Vagina (tissue), 2 donors: ENCODE measurements at regions not wholly inside any gene's neighbourhood (a gene's known extent, or its start where the extent isn't known, plus 50 kb on each side); places are given as distances from the start of the nearest gene placed in this dataset.

Experiments
- POLR2A ChIP-seq, 2 donors: fragments of 450-650 bp; IDR thresholded peaks; one replicate each; pipeline ENCODE4 v1.6.1; 2017; ENCODE audit warnings: antibody characterized with exemption in 2 of 2, mild to moderate bottlenecking in 2 of 2, moderate library complexity in 2 of 2
- POLR2AphosphoS5 ChIP-seq, 2 donors: sonication (generic); formaldehyde crosslinking; IDR thresholded peaks; one replicate each; pipeline ENCODE4 v1.9.0; 2017; ENCODE audit warnings: antibody characterized with exemption in 2 of 2, mild to moderate bottlenecking in 2 of 2, low read depth in 1 of 2; ENCODE audit not compliant: insufficient read depth in 1 of 2
- TF ChIP-seq, protein P1 (sequence below), 3 experiments: fragments of 450-650 bp in 2 of 3; fragments of 200-600 bp in 1 of 3; sonication (generic) in 1 of 3; IDR thresholded peaks; one replicate each; pipeline ENCODE4 v1.5.1; 2017 to 2019; ENCODE audit warnings: antibody characterized with exemption in 3 of 3, mild to moderate bottlenecking in 2 of 3, moderate library complexity in 2 of 3

DNA sequence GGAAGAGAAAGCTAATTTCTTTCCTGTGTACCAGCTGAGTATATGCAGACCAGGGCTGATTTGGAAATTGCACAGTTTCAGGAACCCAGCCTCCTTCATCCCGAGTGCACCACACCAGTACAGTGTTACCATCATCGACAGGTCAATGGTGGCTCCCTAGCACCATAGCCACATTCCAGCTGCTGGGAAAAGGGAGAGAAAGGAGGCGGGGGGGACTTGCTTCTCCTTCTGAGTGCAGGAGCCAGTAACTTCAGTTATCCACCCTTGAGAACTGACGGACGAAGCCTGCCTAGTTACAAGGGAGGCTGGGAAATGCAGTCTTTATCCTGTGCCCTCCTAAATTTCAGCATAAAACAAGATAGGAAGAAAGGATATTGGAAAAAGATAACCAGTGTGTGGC, 129.7 kb upstream of the PRICKLE2 start:
- TF ChIP-seq, protein P1, sequence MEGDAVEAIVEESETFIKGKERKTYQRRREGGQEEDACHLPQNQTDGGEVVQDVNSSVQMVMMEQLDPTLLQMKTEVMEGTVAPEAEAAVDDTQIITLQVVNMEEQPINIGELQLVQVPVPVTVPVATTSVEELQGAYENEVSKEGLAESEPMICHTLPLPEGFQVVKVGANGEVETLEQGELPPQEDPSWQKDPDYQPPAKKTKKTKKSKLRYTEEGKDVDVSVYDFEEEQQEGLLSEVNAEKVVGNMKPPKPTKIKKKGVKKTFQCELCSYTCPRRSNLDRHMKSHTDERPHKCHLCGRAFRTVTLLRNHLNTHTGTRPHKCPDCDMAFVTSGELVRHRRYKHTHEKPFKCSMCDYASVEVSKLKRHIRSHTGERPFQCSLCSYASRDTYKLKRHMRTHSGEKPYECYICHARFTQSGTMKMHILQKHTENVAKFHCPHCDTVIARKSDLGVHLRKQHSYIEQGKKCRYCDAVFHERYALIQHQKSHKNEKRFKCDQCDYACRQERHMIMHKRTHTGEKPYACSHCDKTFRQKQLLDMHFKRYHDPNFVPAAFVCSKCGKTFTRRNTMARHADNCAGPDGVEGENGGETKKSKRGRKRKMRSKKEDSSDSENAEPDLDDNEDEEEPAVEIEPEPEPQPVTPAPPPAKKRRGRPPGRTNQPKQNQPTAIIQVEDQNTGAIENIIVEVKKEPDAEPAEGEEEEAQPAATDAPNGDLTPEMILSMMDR (IDR thresholded peaks at IDR 0.05), result no peak
- TF ChIP-seq POLR2AphosphoS5 (IDR thresholded peaks at IDR 0.05; ENCODE audit: insufficient read depth in 1 of 2, low read depth in 1 of 2) (no peak), POLR2A (IDR thresholded peaks at IDR 0.05) (no peak)
